Nucleus accumbens (tissue), 56 donors: ENCODE measurements at regions not wholly inside any gene's neighbourhood (a gene's known extent, or its start where the extent isn't known, plus 50 kb on each side); places are given as distances from the start of the nearest gene placed in this dataset.
"Not testable (repeated sequence)": the region's sequence is repeated elsewhere in the genome, so short reads cannot be mapped to it uniquely, and the experiment has no call there.

Source experiments
- DNase-seq, 56 donors: peaks; one replicate each; lab custom pipeline; 2025; lab: John Stamatoyannopoulos, UW

GRCh38 chr18:22499421-22499820 lies 81.7 kb upstream of the CTAGE1 start:
- no peak for DNase-seq

GRCh38 chr18:22503803-22504202 lies 86.1 kb upstream of the CTAGE1 start:
- no peak for DNase-seq

GRCh38 chr18:22504251-22505030 lies 86.7 kb upstream of the CTAGE1 start:
- no peak for DNase-seq

- no peak for DNase-seq
These were observed 87.5 kb upstream of the CTAGE1 start for GRCh38 chr18:22505141-22505591.

- DNase-seq = no peak
These were observed 89.3 kb upstream of the CTAGE1 start for GRCh38 chr18:22507055-22507454.

- DNase-seq = no peak
These were observed 91.7 kb upstream of the CTAGE1 start for GRCh38 chr18:22509423-22509822.

- DNase-seq = no peak
These were observed 93.0 kb upstream of the CTAGE1 start for GRCh38 chr18:22510697-22511096.

GRCh38 chr18:22513721-22514481 lies 96.2 kb upstream of the CTAGE1 start:
- DNase-seq = no peak

GRCh38 chr18:22514655-22515054 lies 96.9 kb upstream of the CTAGE1 start:
- DNase-seq = no peak

- no peak for DNase-seq
These were observed 97.5 kb upstream of the CTAGE1 start for GRCh38 chr18:22515250-22515649.

GRCh38 chr18:22517356-22517755 lies 99.6 kb upstream of the CTAGE1 start:
- DNase-seq = no peak

GRCh38 chr18:22521026-22521707 lies 103.5 kb upstream of the CTAGE1 start:
- no peak for DNase-seq

DNA sequence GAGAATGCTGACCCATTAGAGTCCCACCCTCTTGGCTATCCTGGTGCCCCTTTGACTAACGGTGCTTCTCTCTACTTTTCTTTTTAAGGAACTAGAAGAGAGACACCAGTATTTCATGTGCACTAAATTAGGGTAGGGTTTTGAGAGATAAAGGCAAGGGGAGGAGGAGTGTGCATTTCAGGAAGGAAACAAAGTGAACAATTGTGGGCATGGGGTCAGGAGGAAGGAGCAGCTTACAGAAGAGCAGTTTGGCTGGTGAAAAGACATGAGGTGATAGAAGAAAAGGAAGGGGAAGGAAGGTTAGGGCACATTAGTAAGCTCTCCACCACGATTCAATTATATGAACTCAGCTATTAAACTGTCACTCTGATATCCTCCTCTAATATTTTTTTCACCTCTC lies 105.8 kb upstream of the CTAGE1 start:
- DNase-seq = no peak

DNA sequence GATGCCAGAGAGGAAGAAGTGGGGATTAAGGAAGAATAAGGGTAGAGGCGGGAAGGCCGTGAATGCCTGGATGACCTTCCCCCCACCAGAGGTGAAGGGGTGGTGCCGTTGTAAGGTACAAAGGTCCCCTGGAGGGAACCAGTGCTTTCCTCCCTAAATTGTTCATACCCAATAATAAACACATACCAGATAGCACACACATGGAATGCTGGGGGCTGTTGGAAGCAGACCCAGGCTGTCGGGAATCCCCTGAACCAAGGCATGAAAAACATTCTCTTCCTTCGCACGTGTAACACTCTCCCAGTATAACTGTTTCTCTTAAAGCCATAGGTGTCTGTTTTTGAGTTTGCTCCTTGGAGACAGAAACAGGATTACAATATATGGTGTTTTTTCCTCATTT lies 107.1 kb upstream of the CTAGE1 start:
- no peak for DNase-seq

- no peak for DNase-seq
These were observed 107.6 kb upstream of the CTAGE1 start for GRCh38 chr18:22525313-22525712.

DNA sequence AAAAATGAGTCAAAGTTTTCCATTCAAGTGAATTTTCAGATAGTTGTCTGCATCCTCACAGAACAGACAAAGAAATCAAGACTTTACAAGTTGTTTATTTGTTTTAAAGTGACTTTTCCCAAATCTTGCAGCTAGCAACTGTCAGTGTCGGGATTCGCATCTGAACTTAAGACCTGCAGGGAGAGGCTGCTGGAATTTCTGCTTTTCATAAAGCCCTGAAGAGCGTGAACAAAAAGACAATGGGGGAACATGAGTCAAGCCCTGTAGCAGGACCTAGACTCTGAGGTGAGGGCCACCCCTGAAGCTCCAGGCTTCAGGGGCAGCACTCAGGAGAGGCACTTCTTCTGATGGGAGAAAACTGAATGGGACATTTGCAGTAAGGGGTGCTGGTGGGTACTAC lies 108.2 kb upstream of the CTAGE1 start:
- DNase-seq = no peak

DNA sequence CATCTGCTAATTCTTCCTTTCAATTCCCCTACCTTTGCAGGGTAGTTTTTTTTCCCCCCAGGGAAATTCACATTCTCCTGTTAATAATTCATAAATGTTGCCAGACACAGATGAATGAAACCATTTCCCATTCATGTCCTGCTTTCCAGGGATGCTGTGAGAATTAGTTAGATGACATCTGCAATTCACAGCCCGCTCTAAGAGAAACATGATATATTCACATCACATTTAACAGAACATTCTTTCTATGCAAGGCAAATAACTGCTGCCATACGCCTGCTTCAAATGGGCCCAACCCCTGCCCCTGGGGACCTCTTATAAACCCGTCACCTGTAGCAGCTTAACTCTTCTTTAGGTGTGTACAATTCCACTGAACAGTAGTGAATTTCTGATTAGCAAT lies 110.6 kb upstream of the CTAGE1 start:
- DNase-seq = no peak

- not testable (repeated sequence) for DNase-seq
These were observed 117.0 kb upstream of the CTAGE1 start for GRCh38 chr18:22534706-22535105.

- DNase-seq = no peak
These were observed 118.8 kb upstream of the CTAGE1 start for GRCh38 chr18:22536558-22536957.

GRCh38 chr18:22538426-22538825 lies 120.7 kb upstream of the CTAGE1 start:
- DNase-seq = no peak

DNA sequence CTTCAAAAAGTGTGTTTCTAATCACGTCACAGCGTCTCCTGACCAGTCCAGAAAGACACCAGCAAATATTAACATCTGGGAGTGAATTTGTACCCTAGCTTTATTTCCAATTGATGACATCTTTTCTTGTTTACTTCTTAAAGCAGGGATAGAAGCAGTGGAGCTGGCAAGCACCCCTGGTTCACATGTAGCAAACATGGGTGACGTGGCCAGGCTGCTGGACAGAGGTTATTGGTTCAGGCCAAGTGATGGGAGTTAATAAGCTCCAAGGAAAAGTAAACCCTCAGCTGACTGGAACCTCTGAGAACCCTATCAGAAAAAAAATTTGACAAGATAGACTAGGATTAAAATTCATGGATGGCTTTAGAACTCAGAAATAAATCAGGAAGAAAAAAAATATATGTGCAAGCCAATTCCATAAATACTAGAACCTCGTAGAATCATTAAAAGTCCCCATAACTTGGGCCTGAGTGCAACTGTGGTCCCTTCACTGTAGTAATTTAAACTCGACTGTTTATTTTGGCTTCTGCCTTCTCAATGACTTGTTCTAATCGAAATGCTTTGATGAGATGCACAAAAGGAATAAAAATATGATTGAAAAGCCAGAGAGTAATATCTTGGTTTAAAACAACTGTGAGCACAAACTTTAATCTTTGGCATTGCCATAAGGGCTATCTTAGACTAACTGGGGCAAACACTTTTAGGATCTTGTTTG lies 121.5 kb upstream of the CTAGE1 start:
- DNase-seq = no peak
